ENCODE measurements at regions not wholly inside any gene's neighbourhood (a gene's known extent, or its start where the extent isn't known, plus 50 kb on each side); places are given as distances from the start of the nearest gene placed in this dataset.

DNA sequence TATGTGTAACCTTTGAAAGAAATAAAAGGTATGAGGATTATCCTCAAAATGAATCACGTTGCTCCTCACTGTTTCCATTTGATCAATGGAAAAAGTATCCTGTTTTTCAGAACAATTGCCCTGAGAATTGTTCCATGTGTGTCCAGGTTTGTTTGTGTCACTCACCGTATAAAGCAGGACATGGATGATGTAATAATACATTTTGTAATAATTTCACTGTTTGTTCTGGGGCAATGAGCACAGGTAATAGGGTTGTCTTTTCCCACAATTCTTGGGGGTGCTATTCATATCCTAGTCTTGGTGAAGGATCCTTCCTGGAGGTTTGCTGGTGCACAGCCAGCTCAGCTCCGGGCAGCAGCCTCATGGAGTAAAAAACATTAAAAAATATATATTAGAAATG, 510.8 kb upstream of the MCTP2 start:
- TF ChIP-seq ARNT (IDR thresholded peaks at IDR 0.05): no peak
- TF ChIP-seq POLR2AphosphoS5 (IDR thresholded peaks at IDR 0.05; ENCODE audit: control insufficient read depth, insufficient read depth, low read depth, low read length): no peak
- TF ChIP-seq CBX8 (IDR thresholded peaks at IDR 0.05; ENCODE audit: borderline replicate concordance, extremely low read depth, low read depth, low read length, poor library complexity, severe bottlenecking): no peak
- TF ChIP-seq ZNF586 (CRISPR knock-in tag; conservative IDR thresholded peaks at IDR 0.05): no peak

All from K562 (cell line).